ENCODE measurements at regions not wholly inside any gene's neighbourhood (a gene's known extent, or its start where the extent isn't known, plus 50 kb on each side); places are given as distances from the start of the nearest gene placed in this dataset.

DNA sequence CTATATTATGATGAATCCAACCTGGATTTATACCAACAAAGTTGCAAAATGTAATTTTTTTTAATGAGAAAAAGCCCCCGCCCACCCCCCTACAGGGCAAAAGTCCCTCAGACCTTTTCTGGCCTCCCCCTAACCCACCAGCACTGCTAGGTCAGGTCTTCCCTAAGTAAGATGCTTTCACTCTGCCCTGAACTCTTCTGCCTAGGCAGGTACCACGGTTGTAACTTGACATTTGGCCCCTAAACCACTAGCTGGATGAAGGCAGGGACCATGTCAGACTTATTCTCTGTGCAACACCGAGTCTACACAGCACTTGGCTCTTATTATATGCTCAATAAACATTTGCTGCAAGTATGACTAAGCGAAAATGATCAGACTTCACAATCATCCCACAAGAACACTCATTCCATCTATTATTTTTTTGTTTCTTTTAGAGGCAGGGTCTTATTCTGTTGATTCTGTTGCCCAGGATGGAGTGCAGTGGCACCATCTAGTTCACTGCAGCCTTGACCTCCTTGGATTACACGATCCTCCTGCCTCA is 63.2 kb downstream of the SPRING1 start (continued):
- TF ChIP-seq, protein P1, sequence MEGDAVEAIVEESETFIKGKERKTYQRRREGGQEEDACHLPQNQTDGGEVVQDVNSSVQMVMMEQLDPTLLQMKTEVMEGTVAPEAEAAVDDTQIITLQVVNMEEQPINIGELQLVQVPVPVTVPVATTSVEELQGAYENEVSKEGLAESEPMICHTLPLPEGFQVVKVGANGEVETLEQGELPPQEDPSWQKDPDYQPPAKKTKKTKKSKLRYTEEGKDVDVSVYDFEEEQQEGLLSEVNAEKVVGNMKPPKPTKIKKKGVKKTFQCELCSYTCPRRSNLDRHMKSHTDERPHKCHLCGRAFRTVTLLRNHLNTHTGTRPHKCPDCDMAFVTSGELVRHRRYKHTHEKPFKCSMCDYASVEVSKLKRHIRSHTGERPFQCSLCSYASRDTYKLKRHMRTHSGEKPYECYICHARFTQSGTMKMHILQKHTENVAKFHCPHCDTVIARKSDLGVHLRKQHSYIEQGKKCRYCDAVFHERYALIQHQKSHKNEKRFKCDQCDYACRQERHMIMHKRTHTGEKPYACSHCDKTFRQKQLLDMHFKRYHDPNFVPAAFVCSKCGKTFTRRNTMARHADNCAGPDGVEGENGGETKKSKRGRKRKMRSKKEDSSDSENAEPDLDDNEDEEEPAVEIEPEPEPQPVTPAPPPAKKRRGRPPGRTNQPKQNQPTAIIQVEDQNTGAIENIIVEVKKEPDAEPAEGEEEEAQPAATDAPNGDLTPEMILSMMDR (IDR thresholded peaks at IDR 0.05; ENCODE audit: control extremely low read depth in 1 of 3, insufficient read depth in 1 of 3, low read depth in 1 of 3, low read length in 3 of 3), result no peak
- TF ChIP-seq CREB1 (IDR thresholded peaks at IDR 0.05), result no peak
- TF ChIP-seq BRCA1 (IDR thresholded peaks at IDR 0.05; ENCODE audit: low read depth, low read length), result no peak
- TF ChIP-seq, protein P2, sequence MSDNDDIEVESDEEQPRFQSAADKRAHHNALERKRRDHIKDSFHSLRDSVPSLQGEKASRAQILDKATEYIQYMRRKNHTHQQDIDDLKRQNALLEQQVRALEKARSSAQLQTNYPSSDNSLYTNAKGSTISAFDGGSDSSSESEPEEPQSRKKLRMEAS (IDR thresholded peaks at IDR 0.05), result no peak
- TF ChIP-seq, protein P3, sequence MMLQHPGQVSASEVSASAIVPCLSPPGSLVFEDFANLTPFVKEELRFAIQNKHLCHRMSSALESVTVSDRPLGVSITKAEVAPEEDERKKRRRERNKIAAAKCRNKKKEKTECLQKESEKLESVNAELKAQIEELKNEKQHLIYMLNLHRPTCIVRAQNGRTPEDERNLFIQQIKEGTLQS (IDR thresholded peaks at IDR 0.05; ENCODE audit: insufficient read depth, low read depth, low read length), result no peak
- no peak for TF ChIP-seq TCF12 (IDR thresholded peaks at IDR 0.05; ENCODE audit: low read depth, low read length)

Data from H1 (cell line).